ENCODE measurements at regions not wholly inside any gene's neighbourhood (a gene's known extent, or its start where the extent isn't known, plus 50 kb on each side); places are given as distances from the start of the nearest gene placed in this dataset.

GRCh38 chr1:229199261-229200243 lies 71.4 kb upstream of the RAB4A start:
- TF ChIP-seq CTCF (IDR thresholded peaks at IDR 0.05): no peak
- TF ChIP-seq EP300 (IDR thresholded peaks at IDR 0.05): no peak
- TF ChIP-seq POLR2A (IDR thresholded peaks at IDR 0.05): no peak

All from upper lobe of left lung (tissue), 4 donors.